SK-N-SH (cell line): ENCODE measurements at regions not wholly inside any gene's neighbourhood (a gene's known extent, or its start where the extent isn't known, plus 50 kb on each side); places are given as distances from the start of the nearest gene placed in this dataset.

Experiments
- CTCF ChIA-PET: fragments of 300-600, 350-600 bp; formaldehyde crosslinking; extraction: SDS; loops from one replicate; lab custom pipeline; 2021; lab: Yijun Ruan, JAX
- POLR2A ChIA-PET: fragments of 350-600 bp; sonication (Branson Sonifier 250); formaldehyde crosslinking; extraction: SDS; loops from one replicate; lab custom pipeline; 2020; ENCODE audit warnings: antibody characterized with exemption, inconsistent platforms; lab: Yijun Ruan, JAX
- DNase-seq: peaks from one replicate; pipeline ENCODE4 v3.0.0; 2012
- H2AFZ ChIP-seq: fragments of 200-600 bp; sonication (generic); 2 replicates; pipeline ENCODE4 v1.8.1; 2016; ENCODE audit warnings: antibody characterized with exemption, mild to moderate bottlenecking, low read depth
- H3F3A ChIP-seq: fragments of 200-600 bp; sonication (generic); replicated peaks from 2 replicates; pipeline ENCODE3; 2016; ENCODE audit warnings: antibody characterized with exemption, mild to moderate bottlenecking; ENCODE audit not compliant: insufficient read depth
- H3K27ac ChIP-seq, 2 experiments: fragments of 200-500 bp in 1 of 2; fragments of 200-600 bp in 1 of 2; sonication (Bioruptor generic) in 1 of 2; sonication (generic), shearing (Covaris generic) in 1 of 2; 2 replicates each; pipeline versions ENCODE4 v1.5.1 to v1.6.1; 2014 to 2016; ENCODE audit warnings: low read depth in 2 of 2, inconsistent platforms in 1 of 2, low read length in 1 of 2, mild to moderate bottlenecking in 1 of 2, mixed read lengths in 1 of 2
- H3K27me3 ChIP-seq: fragments of 200-600 bp; sonication (generic), shearing (Covaris generic); 2 replicates; pipeline ENCODE4 v1.6.1; 2016; ENCODE audit warnings: mixed run types; ENCODE audit not compliant: insufficient read depth
- H3K36me3 ChIP-seq, 2 experiments: fragments of 200-500 bp in 1 of 2; fragments of 200-600 bp in 1 of 2; sonication (Bioruptor generic) in 1 of 2; sonication (generic) in 1 of 2; replicated peaks in 1 of 2; 2 replicates each; pipeline versions ENCODE3 to v1.5.1; 2014 to 2016; ENCODE audit warnings: low read length in 1 of 2, mild to moderate bottlenecking in 1 of 2; ENCODE audit not compliant: insufficient read depth in 2 of 2, control insufficient read depth in 1 of 2
- H3K4me1 ChIP-seq, 2 experiments: fragments of 200-500 bp in 1 of 2; fragments of 200-600 bp in 1 of 2; sonication (Bioruptor generic) in 1 of 2; sonication (generic), shearing (Covaris generic) in 1 of 2; 2 replicates each; pipeline versions ENCODE4 v1.5.1 to v1.6.1; 2014 to 2016; ENCODE audit warnings: low read depth in 1 of 2, low read length in 1 of 2, mixed run types in 1 of 2; ENCODE audit not compliant: insufficient read depth in 2 of 2, control insufficient read depth in 1 of 2
- H3K4me2 ChIP-seq: fragments of 200-600 bp; sonication (generic), shearing (Covaris generic); 2 replicates; pipeline ENCODE4 v1.6.1; 2017; ENCODE audit warnings: mixed run types
- H3K4me3 ChIP-seq, 2 experiments: fragments of 200-500 bp in 1 of 2; fragments of 200-600 bp in 1 of 2; sonication (Bioruptor generic) in 1 of 2; sonication (generic), shearing (Covaris generic) in 1 of 2; 2 replicates each; pipeline versions ENCODE4 v1.5.1 to v1.8.1; 2014 to 2016; ENCODE audit warnings: low read depth in 2 of 2, inconsistent platforms in 1 of 2, low read length in 1 of 2, mild to moderate bottlenecking in 1 of 2, mixed read lengths in 1 of 2, moderate library complexity in 1 of 2
- H3K79me2 ChIP-seq: fragments of 200-600 bp; sonication (generic); 2 replicates; pipeline ENCODE4 v1.8.1; 2017; ENCODE audit warnings: mild to moderate bottlenecking; ENCODE audit not compliant: insufficient read depth
- H3K9ac ChIP-seq: fragments of 200-600 bp; sonication (generic); 2 replicates; pipeline ENCODE4 v1.6.1; 2017; ENCODE audit warnings: mixed run types
- H3K9me2 ChIP-seq: fragments of 200-600 bp; sonication (generic); 2 replicates; pipeline ENCODE4 v1.6.1; 2017; ENCODE audit warnings: mixed run types
- H3K9me3 ChIP-seq: fragments of 200-600 bp; sonication (generic); 2 replicates; pipeline ENCODE4 v1.6.1; 2017; ENCODE audit warnings: mixed run types, mild to moderate bottlenecking, moderate library complexity
- H4K20me1 ChIP-seq: fragments of 200-600 bp; sonication (generic); 2 replicates; pipeline ENCODE4 v1.6.1; 2017; ENCODE audit warnings: mild to moderate bottlenecking, mixed run types; ENCODE audit not compliant: insufficient read depth
- CHD2 ChIP-seq: fragments of 150-350 bp; IDR thresholded peaks from 2 replicates; pipeline ENCODE4 v1.6.1; 2018; ENCODE audit warnings: low read length; ENCODE audit not compliant: partially characterized antibody
- CTCF ChIP-seq: fragments of 200-600 bp; sonication (generic); IDR thresholded peaks from 2 replicates; pipeline ENCODE4 v1.6.1; 2017; ENCODE audit warnings: antibody characterized with exemption, mild to moderate bottlenecking, moderate library complexity
- EZH2phosphoT487 ChIP-seq: fragments of 200-600 bp; sonication (generic); IDR thresholded peaks from 2 replicates; pipeline ENCODE4 v1.6.1; 2017; ENCODE audit warnings: low read depth, mixed run types, mild to moderate bottlenecking, antibody characterized with exemption, moderate library complexity, borderline replicate concordance
- FOXJ3 ChIP-seq: sonication (generic); formaldehyde crosslinking; IDR thresholded peaks from 2 replicates; pipeline ENCODE4 v1.5.1; 2020; ENCODE audit warnings: mild to moderate bottlenecking, missing genetic modification reagents
- MAX ChIP-seq: IDR thresholded peaks from 2 replicates; pipeline ENCODE4 v1.4.0; 2012; ENCODE audit warnings: low read depth
- MXI1 ChIP-seq: IDR thresholded peaks from 2 replicates; pipeline ENCODE4 v1.6.1; 2012; ENCODE audit warnings: mild to moderate bottlenecking, low read depth, low read length, improper control_type of control experiment
- NFIC ChIP-seq: IDR thresholded peaks from 2 replicates; pipeline ENCODE4 v1.4.0; 2012; ENCODE audit warnings: borderline replicate concordance
- NRF1 ChIP-seq: IDR thresholded peaks from 2 replicates; pipeline ENCODE4 v1.6.1; 2012; ENCODE audit warnings: low read depth, mild to moderate bottlenecking, low read length
- RCOR1 ChIP-seq: fragments of 150-350 bp; IDR thresholded peaks from 2 replicates; pipeline ENCODE4 v1.6.1; 2017; ENCODE audit warnings: antibody characterized with exemption, low read length
- RFX5 ChIP-seq: IDR thresholded peaks from 2 replicates; pipeline ENCODE4 v1.6.1; 2012; ENCODE audit warnings: mild to moderate bottlenecking, improper control_type of control experiment, low read length
- RXRA ChIP-seq: IDR thresholded peaks from 2 replicates; pipeline ENCODE4 v1.4.0; 2012; ENCODE audit warnings: low read depth, mild to moderate bottlenecking, borderline replicate concordance
- SIN3A ChIP-seq: IDR thresholded peaks from 2 replicates; pipeline ENCODE4 v1.6.1; 2012; ENCODE audit warnings: low read depth, mild to moderate bottlenecking, low read length, moderate library complexity, borderline replicate concordance
- TAF1 ChIP-seq: IDR thresholded peaks from 2 replicates; pipeline ENCODE4 v1.6.1; 2012; ENCODE audit warnings: low read depth, mild to moderate bottlenecking, low read length, moderate library complexity, borderline replicate concordance
- TCF12 ChIP-seq: IDR thresholded peaks from 2 replicates; pipeline ENCODE4 v1.4.0; 2012
- WGBS: methylation state at CpG from one replicate; pipeline ENCODE4 v1.1.6; 2017; ENCODE audit warnings: low lambda C conversion rate; 5-methylcytosine and 5-hydroxymethylcytosine counted together
- TF ChIP-seq, protein P1 (sequence below): IDR thresholded peaks from 2 replicates; pipeline ENCODE4 v1.6.1; 2012; ENCODE audit warnings: mild to moderate bottlenecking, low read depth, low read length, moderate library complexity
- TF ChIP-seq, protein P2 (sequence below): IDR thresholded peaks from 2 replicates; pipeline ENCODE4 v1.4.0; 2012; ENCODE audit warnings: low read depth, borderline replicate concordance

DNA sequence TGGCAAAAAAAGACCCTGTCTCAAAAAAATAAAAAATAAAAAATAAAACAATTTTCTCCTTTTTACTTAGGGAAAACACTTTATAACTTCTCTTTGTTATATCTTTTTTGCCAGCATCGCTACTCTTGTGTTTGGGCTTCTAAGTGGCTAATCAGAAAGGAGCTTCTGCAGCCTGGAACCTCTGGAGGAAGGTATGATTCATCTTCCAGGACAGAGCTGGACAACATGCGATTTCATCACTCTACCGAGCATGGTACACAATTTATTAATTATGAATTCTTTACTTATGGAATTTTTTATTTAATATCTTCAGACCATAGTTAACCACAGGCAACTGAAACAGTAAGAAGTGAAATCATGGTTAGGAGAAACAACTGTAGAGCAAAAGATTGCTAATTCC is 1254.3 kb upstream of the AGA start:
- H3K27me3 ChIP-seq: no peaks in the 10 kb centered on the region
- H3K4me3 ChIP-seq: no peak overlapping the region
- ChIA-PET POLR2A (no interaction called here), CTCF (no interaction called here)
- H2AFZ ChIP-seq: no peak overlapping the region
- H3F3A ChIP-seq: no peaks in the 10 kb centered on the region
- H3K9me3 ChIP-seq: no peaks in the 10 kb centered on the region
- H3K4me2 ChIP-seq: no peak overlapping the region
- TF ChIP-seq NFIC: no peak
- TF ChIP-seq CTCF: no peak
- no peak for TF ChIP-seq SIN3A
- no peak for TF ChIP-seq RXRA
- no peak for TF ChIP-seq FOXJ3 (CRISPR knock-in tag)
- no peaks in the 10 kb centered on the region for H3K9me2 ChIP-seq
- DNase-seq: no peak
- H3K4me1 ChIP-seq: no peaks in the 10 kb centered on the region
- H3K9ac ChIP-seq: no peak overlapping the region
- H3K79me2 ChIP-seq: no peaks in the 10 kb centered on the region
- no peaks in the 10 kb centered on the region for H4K20me1 ChIP-seq
- H3K36me3 ChIP-seq: no peaks in the 10 kb centered on the region
- WGBS: 1% methylated on average over 3 of the region's 3 CpGs
- no peak overlapping the region for H3K27ac ChIP-seq

GRCh38 chr4:178712486-178712885 is 1270.2 kb upstream of the AGA start:
- H3K36me3 ChIP-seq: no peaks in the 10 kb centered on the region
- H2AFZ ChIP-seq: no peak overlapping the region
- no peak overlapping the region for H3K9ac ChIP-seq
- no peak for TF ChIP-seq EZH2phosphoT487
- TF ChIP-seq TAF1: no peak
- TF ChIP-seq FOXJ3 (CRISPR knock-in tag): no peak
- no peak for TF ChIP-seq NRF1
- no peaks in the 10 kb centered on the region for H3K9me3 ChIP-seq
- H3K4me1 ChIP-seq: no peaks in the 10 kb centered on the region
- no peak overlapping the region for H3K4me3 ChIP-seq
- POLR2A ChIA-PET: no interaction called here
- no peaks in the 10 kb centered on the region for H3K9me2 ChIP-seq
- H4K20me1 ChIP-seq: no peaks in the 10 kb centered on the region
- no peak overlapping the region for H3K27ac ChIP-seq
- no peak overlapping the region for H3K4me2 ChIP-seq
- H3F3A ChIP-seq: no peaks in the 10 kb centered on the region
- H3K27me3 ChIP-seq: no peaks in the 10 kb centered on the region
- H3K79me2 ChIP-seq: no peaks in the 10 kb centered on the region
- no peak for DNase-seq
- WGBS: 5% methylated on average over 1 of the region's 1 CpG
- CTCF ChIA-PET: no interaction called here

GRCh38 chr4:178738026-178738425 is 1295.8 kb upstream of the AGA start:
- H3K79me2 ChIP-seq: no peaks in the 10 kb centered on the region
- CTCF ChIA-PET: no interaction called here
- TF ChIP-seq CHD2 (no peak), MXI1 (no peak), MAX (no peak), RFX5 (no peak), RCOR1 (no peak), TCF12 (no peak)
- TF ChIP-seq, protein P1, sequence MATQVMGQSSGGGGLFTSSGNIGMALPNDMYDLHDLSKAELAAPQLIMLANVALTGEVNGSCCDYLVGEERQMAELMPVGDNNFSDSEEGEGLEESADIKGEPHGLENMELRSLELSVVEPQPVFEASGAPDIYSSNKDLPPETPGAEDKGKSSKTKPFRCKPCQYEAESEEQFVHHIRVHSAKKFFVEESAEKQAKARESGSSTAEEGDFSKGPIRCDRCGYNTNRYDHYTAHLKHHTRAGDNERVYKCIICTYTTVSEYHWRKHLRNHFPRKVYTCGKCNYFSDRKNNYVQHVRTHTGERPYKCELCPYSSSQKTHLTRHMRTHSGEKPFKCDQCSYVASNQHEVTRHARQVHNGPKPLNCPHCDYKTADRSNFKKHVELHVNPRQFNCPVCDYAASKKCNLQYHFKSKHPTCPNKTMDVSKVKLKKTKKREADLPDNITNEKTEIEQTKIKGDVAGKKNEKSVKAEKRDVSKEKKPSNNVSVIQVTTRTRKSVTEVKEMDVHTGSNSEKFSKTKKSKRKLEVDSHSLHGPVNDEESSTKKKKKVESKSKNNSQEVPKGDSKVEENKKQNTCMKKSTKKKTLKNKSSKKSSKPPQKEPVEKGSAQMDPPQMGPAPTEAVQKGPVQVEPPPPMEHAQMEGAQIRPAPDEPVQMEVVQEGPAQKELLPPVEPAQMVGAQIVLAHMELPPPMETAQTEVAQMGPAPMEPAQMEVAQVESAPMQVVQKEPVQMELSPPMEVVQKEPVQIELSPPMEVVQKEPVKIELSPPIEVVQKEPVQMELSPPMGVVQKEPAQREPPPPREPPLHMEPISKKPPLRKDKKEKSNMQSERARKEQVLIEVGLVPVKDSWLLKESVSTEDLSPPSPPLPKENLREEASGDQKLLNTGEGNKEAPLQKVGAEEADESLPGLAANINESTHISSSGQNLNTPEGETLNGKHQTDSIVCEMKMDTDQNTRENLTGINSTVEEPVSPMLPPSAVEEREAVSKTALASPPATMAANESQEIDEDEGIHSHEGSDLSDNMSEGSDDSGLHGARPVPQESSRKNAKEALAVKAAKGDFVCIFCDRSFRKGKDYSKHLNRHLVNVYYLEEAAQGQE: no peak
- TF ChIP-seq, protein P2, sequence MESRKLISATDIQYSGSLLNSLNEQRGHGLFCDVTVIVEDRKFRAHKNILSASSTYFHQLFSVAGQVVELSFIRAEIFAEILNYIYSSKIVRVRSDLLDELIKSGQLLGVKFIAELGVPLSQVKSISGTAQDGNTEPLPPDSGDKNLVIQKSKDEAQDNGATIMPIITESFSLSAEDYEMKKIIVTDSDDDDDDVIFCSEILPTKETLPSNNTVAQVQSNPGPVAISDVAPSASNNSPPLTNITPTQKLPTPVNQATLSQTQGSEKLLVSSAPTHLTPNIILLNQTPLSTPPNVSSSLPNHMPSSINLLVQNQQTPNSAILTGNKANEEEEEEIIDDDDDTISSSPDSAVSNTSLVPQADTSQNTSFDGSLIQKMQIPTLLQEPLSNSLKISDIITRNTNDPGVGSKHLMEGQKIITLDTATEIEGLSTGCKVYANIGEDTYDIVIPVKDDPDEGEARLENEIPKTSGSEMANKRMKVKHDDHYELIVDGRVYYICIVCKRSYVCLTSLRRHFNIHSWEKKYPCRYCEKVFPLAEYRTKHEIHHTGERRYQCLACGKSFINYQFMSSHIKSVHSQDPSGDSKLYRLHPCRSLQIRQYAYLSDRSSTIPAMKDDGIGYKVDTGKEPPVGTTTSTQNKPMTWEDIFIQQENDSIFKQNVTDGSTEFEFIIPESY: no peak

More at GRCh38 chr4:178738026-178738425, 1295.8 kb upstream of the AGA start:
- no peak overlapping the region for H3K27ac ChIP-seq
- H3K36me3 ChIP-seq: no peaks in the 10 kb centered on the region
- H2AFZ ChIP-seq: no peak overlapping the region
- DNase-seq: no peak
- WGBS: 7% methylated on average over 4 of the region's 4 CpGs
- H3F3A ChIP-seq: no peaks in the 10 kb centered on the region
- no peaks in the 10 kb centered on the region for H4K20me1 ChIP-seq
- H3K4me2 ChIP-seq: no peak overlapping the region
- H3K9me3 ChIP-seq: no peaks in the 10 kb centered on the region
- no peak overlapping the region for H3K4me3 ChIP-seq
- H3K9me2 ChIP-seq: no peaks in the 10 kb centered on the region
- POLR2A ChIA-PET: no interaction called here
- no peak overlapping the region for H3K9ac ChIP-seq
- H3K4me1 ChIP-seq: no peaks in the 10 kb centered on the region
- H3K27me3 ChIP-seq: peaks cover 2% of the 10 kb centered on the region; the same call in 1 of the 2 replicates
